Trophoblast cell (in vitro differentiated cells and primary cell): ENCODE measurements at regions not wholly inside any gene's neighbourhood (a gene's known extent, or its start where the extent isn't known, plus 50 kb on each side); places are given as distances from the start of the nearest gene placed in this dataset.

Source experiments
- DNase-seq, 2 donors: peaks; one replicate each; pipeline ENCODE4 v3.0.0-alpha.2; 2016
- H2AFZ ChIP-seq: 2 replicates; pipeline ENCODE4 v1.6.1; 2013; ENCODE audit warnings: low read length, moderate library complexity, mild to moderate bottlenecking; ENCODE audit not compliant: insufficient read depth, poor library complexity
- H2AK5ac ChIP-seq: 2 replicates; pipeline ENCODE4 v1.6.1; 2013; ENCODE audit warnings: mild to moderate bottlenecking, low read length
- H2BK120ac ChIP-seq: 2 replicates; pipeline ENCODE4 v1.6.1; 2013; ENCODE audit warnings: low read length, mild to moderate bottlenecking, moderate library complexity; ENCODE audit not compliant: insufficient read depth, poor library complexity
- H2BK12ac ChIP-seq: 2 replicates; pipeline ENCODE4 v1.6.1; 2013; ENCODE audit warnings: mild to moderate bottlenecking, low read length, moderate library complexity
- H2BK5ac ChIP-seq: 2 replicates; pipeline ENCODE4 v1.6.1; 2013; ENCODE audit warnings: low read length, low read depth, moderate library complexity, mild to moderate bottlenecking; ENCODE audit not compliant: poor library complexity
- H3K14ac ChIP-seq: 2 replicates; pipeline ENCODE4 v1.6.1; 2013; ENCODE audit warnings: mild to moderate bottlenecking, low read length
- H3K18ac ChIP-seq: 2 replicates; pipeline ENCODE4 v1.6.1; 2013; ENCODE audit warnings: mild to moderate bottlenecking, low read length
- H3K23ac ChIP-seq: 2 replicates; pipeline ENCODE4 v1.6.1; 2013; ENCODE audit warnings: low read length
- H3K27ac ChIP-seq: 2 replicates; pipeline ENCODE4 v1.5.1; 2013; ENCODE audit warnings: low read depth, mild to moderate bottlenecking, inconsistent platforms, low read length, moderate library complexity
- H3K27me3 ChIP-seq: 2 replicates; pipeline ENCODE4 v1.6.1; 2013; ENCODE audit warnings: inconsistent platforms, mild to moderate bottlenecking, low read length, moderate library complexity; ENCODE audit not compliant: insufficient read depth
- H3K36me3 ChIP-seq, 2 experiments: 1 replicate in 1 of 2; 2 replicates in 1 of 2; pipeline ENCODE4 v1.6.1; 2013; ENCODE audit warnings: low read length in 2 of 2, mild to moderate bottlenecking in 2 of 2, moderate library complexity in 1 of 2; ENCODE audit not compliant: insufficient read depth in 2 of 2, control insufficient read depth in 1 of 2
- H3K4ac ChIP-seq: 2 replicates; pipeline ENCODE4 v1.6.1; 2013; ENCODE audit warnings: low read depth, mild to moderate bottlenecking, low read length, moderate library complexity
- H3K4me1 ChIP-seq, 2 experiments: 1 replicate in 1 of 2; 2 replicates in 1 of 2; pipeline ENCODE4 v1.6.1; 2013; ENCODE audit warnings: low read length in 2 of 2, mild to moderate bottlenecking in 2 of 2, moderate library complexity in 1 of 2; ENCODE audit not compliant: insufficient read depth in 2 of 2, control insufficient read depth in 1 of 2
- H3K4me2 ChIP-seq: 2 replicates; pipeline ENCODE4 v1.6.1; 2013; ENCODE audit warnings: inconsistent platforms, mild to moderate bottlenecking, low read length, moderate library complexity
- H3K4me3 ChIP-seq: 2 replicates; pipeline ENCODE4 v1.5.1; 2013; ENCODE audit warnings: mild to moderate bottlenecking, low read depth, low read length, inconsistent platforms
- H3K79me1 ChIP-seq: one replicate; pipeline ENCODE4 v1.6.1; 2013; ENCODE audit warnings: low read length
- H3K79me2 ChIP-seq: 2 replicates; pipeline ENCODE4 v1.6.1; 2013; ENCODE audit warnings: low read length, mild to moderate bottlenecking; ENCODE audit not compliant: control insufficient read depth, insufficient read depth, poor library complexity
- H3K9ac ChIP-seq: 2 replicates; pipeline ENCODE4 v1.6.1; 2013; ENCODE audit warnings: mild to moderate bottlenecking, low read length
- H3K9me3 ChIP-seq: 2 replicates; pipeline ENCODE4 v1.6.1; 2013; ENCODE audit warnings: low read depth, mild to moderate bottlenecking, control low read depth, inconsistent platforms, low read length; ENCODE audit not compliant: insufficient read depth
- H4K12ac ChIP-seq: 2 replicates; pipeline ENCODE4 v1.6.1; 2013; ENCODE audit warnings: low read depth, mild to moderate bottlenecking, low read length, moderate library complexity
- H4K8ac ChIP-seq: 2 replicates; pipeline ENCODE4 v1.6.1; 2013; ENCODE audit warnings: low read depth, mild to moderate bottlenecking, low read length, moderate library complexity
- H4K91ac ChIP-seq: one replicate; pipeline ENCODE4 v1.6.1; 2013; ENCODE audit warnings: low read depth, mild to moderate bottlenecking, low read length, moderate library complexity
- WGBS: extraction: QIAGEN DNeasy Blood & Tissue Kit; methylation state at CpG from one replicate; pipeline ENCODE4 v1.1.7; 2013; ENCODE audit warnings: missing lambda C conversion rate; ENCODE audit not compliant: insufficient read length, insufficient coverage; ENCODE audit errors: extremely low coverage; 5-methylcytosine and 5-hydroxymethylcytosine counted together

- no peaks in the 10 kb centered on the region for H3K36me3 ChIP-seq
- no peak overlapping the region for H3K4me3 ChIP-seq
- no peak overlapping the region for H4K12ac ChIP-seq
- H3K4me2 ChIP-seq, result no peak overlapping the region
- H3K14ac ChIP-seq, result no peak overlapping the region
- H2AK5ac ChIP-seq, result no peak overlapping the region
- DNase-seq, result peak; percentile 51 to 67
- no CpG with 5 or more reads among the region's 7 CpGs for WGBS
- no peak overlapping the region for H2BK5ac ChIP-seq
- no peak overlapping the region for H3K23ac ChIP-seq
- peaks cover 0 to 3% of the 10 kb centered on the region in 2 experiments for H3K4me1 ChIP-seq
- H3K79me1 ChIP-seq, result no peaks in the 10 kb centered on the region
- H3K79me2 ChIP-seq, result no peaks in the 10 kb centered on the region
- no peak overlapping the region for H4K8ac ChIP-seq
- H3K27ac ChIP-seq, result no peak overlapping the region
- no peak overlapping the region for H3K18ac ChIP-seq
- H3K9me3 ChIP-seq, result no peaks in the 10 kb centered on the region
- H3K27me3 ChIP-seq, result no peaks in the 10 kb centered on the region
- H2BK120ac ChIP-seq, result no peak overlapping the region
- no peak overlapping the region for H4K91ac ChIP-seq
- H3K9ac ChIP-seq, result no peak overlapping the region
- H3K4ac ChIP-seq, result no peak overlapping the region
- H2BK12ac ChIP-seq, result no peak overlapping the region
- no peak overlapping the region for H2AFZ ChIP-seq
Observed at GRCh38 chr19:28471731-28472510, 741.0 kb downstream of the UQCRFS1 start.

GRCh38 chr19:28469544-28469943 lies 743.4 kb downstream of the UQCRFS1 start:
- Histone ChIP-seq H2AFZ (no peak overlapping the region), H3K9ac (no peak overlapping the region), H3K23ac (no peak overlapping the region), H3K79me1 (no peaks in the 10 kb centered on the region), H3K14ac (no peak overlapping the region), H2BK5ac (no peak overlapping the region), H2BK120ac (no peak overlapping the region), H3K4me2 (no peak overlapping the region), H2BK12ac (no peak overlapping the region), H3K27ac (no peak overlapping the region), H3K9me3 (no peaks in the 10 kb centered on the region), H3K4ac (no peak overlapping the region), H4K8ac (no peak overlapping the region), H3K27me3 (no peaks in the 10 kb centered on the region), H3K4me1 (peaks cover 2 to 5% of the 10 kb centered on the region in 2 experiments), H3K4me3 (no peak overlapping the region), H3K18ac (no peak overlapping the region), H2AK5ac (no peak overlapping the region), H3K36me3 (no peaks in the 10 kb centered on the region), H4K12ac (no peak overlapping the region), H4K91ac (no peak overlapping the region), H3K79me2 (no peaks in the 10 kb centered on the region)
- DNase-seq, result no peak
- no CpG with 5 or more reads among the region's 7 CpGs for WGBS

- DNase-seq, result no peak
- H4K8ac ChIP-seq, result no peak overlapping the region
- no peak overlapping the region for H2BK12ac ChIP-seq
- no peak overlapping the region for H3K27ac ChIP-seq
- no peak overlapping the region for H3K4me2 ChIP-seq
- H3K4me3 ChIP-seq, result no peak overlapping the region
- H3K9ac ChIP-seq, result no peak overlapping the region
- no peak overlapping the region for H2AFZ ChIP-seq
- H3K79me2 ChIP-seq, result no peaks in the 10 kb centered on the region
- no CpG with 5 or more reads among the region's 17 CpGs for WGBS
- no peak overlapping the region for H4K12ac ChIP-seq
- no peaks in the 10 kb centered on the region for H3K36me3 ChIP-seq
- H3K27me3 ChIP-seq, result no peaks in the 10 kb centered on the region
- H3K23ac ChIP-seq, result no peak overlapping the region
- H3K4ac ChIP-seq, result no peak overlapping the region
- peaks cover 2 to 5% of the 10 kb centered on the region in 2 experiments for H3K4me1 ChIP-seq
- H4K91ac ChIP-seq, result no peak overlapping the region
- no peak overlapping the region for H2BK5ac ChIP-seq
- no peak overlapping the region for H3K14ac ChIP-seq
- H3K18ac ChIP-seq, result no peak overlapping the region
- no peaks in the 10 kb centered on the region for H3K79me1 ChIP-seq
- no peak overlapping the region for H2AK5ac ChIP-seq
- H3K9me3 ChIP-seq, result no peaks in the 10 kb centered on the region
- H2BK120ac ChIP-seq, result no peak overlapping the region
Observed at GRCh38 chr19:28468701-28469459, 744.1 kb downstream of the UQCRFS1 start.

- no peaks in the 10 kb centered on the region for H3K27me3 ChIP-seq
- no peaks in the 10 kb centered on the region for H3K36me3 ChIP-seq
- peak; percentile 15 to 67 for DNase-seq
Observed at GRCh38 chr19:28466107-28467045, 746.6 kb downstream of the UQCRFS1 start.

More at GRCh38 chr19:28466107-28467045, 746.6 kb downstream of the UQCRFS1 start:
- H4K8ac ChIP-seq, result no peak overlapping the region
- H4K91ac ChIP-seq, result no peak overlapping the region
- H3K4me3 ChIP-seq, result no peak overlapping the region
- H2BK12ac ChIP-seq, result no peak overlapping the region
- H3K4ac ChIP-seq, result no peak overlapping the region
- no peak overlapping the region for H2BK5ac ChIP-seq
- no peak overlapping the region for H3K18ac ChIP-seq
- H3K79me2 ChIP-seq, result no peaks in the 10 kb centered on the region
- peak overlapping the region; percentile 51 for H3K9ac ChIP-seq
- WGBS, result no CpG with 5 or more reads among the region's 9 CpGs
- H3K4me1 ChIP-seq, result peaks cover 2 to 3% of the 10 kb centered on the region in 2 experiments
- H3K27ac ChIP-seq, result no peak overlapping the region
- no peaks in the 10 kb centered on the region for H3K79me1 ChIP-seq
- H2BK120ac ChIP-seq, result no peak overlapping the region
- no peak overlapping the region for H3K14ac ChIP-seq
- H3K4me2 ChIP-seq, result no peak overlapping the region
- H2AFZ ChIP-seq, result no peak overlapping the region
- no peaks in the 10 kb centered on the region for H3K9me3 ChIP-seq
- H3K23ac ChIP-seq, result no peak overlapping the region
- no peak overlapping the region for H4K12ac ChIP-seq
- H2AK5ac ChIP-seq, result no peak overlapping the region
